CD14-positive monocyte (primary cell): ENCODE measurements at regions not wholly inside any gene's neighbourhood (a gene's known extent, or its start where the extent isn't known, plus 50 kb on each side); places are given as distances from the start of the nearest gene placed in this dataset.

Experiments
- DNase-seq, 3 donors: peaks; one replicate each; pipeline ENCODE4 v3.0.0-alpha.2; 2011 to 2022
- H2AFZ ChIP-seq: 2 replicates; pipeline ENCODE4 v1.6.0; 2012; ENCODE audit warnings: mild to moderate bottlenecking, low read depth, low read length, inconsistent platforms; ENCODE audit not compliant: insufficient read depth, poor library complexity, severe bottlenecking
- H3K27ac ChIP-seq, 2 donors: 1 replicate in 1 of 2; 2 replicates in 1 of 2; pipeline ENCODE4 v1.5.1; 2012 to 2013; ENCODE audit warnings: low read length in 2 of 2, control low read depth in 1 of 2, inconsistent platforms in 1 of 2, low read depth in 1 of 2, mild to moderate bottlenecking in 1 of 2
- H3K27me3 ChIP-seq, 2 donors: one replicate each; pipeline versions ENCODE4 v1.6.0 to v1.6.1; 2011 to 2013; ENCODE audit warnings: low read length in 2 of 2; ENCODE audit not compliant: control insufficient read depth in 2 of 2, insufficient read depth in 2 of 2
- H3K36me3 ChIP-seq, 2 donors: replicated peaks in 1 of 2; 1 replicate in 1 of 2; 2 replicates in 1 of 2; pipeline versions ENCODE4 v1.5.1 to v1.6.1; 2012 to 2013; ENCODE audit warnings: low read length in 2 of 2, control low read depth in 1 of 2, inconsistent platforms in 1 of 2, mild to moderate bottlenecking in 1 of 2; ENCODE audit not compliant: insufficient read depth in 2 of 2, control insufficient read depth in 1 of 2
- H3K4me1 ChIP-seq, 2 donors: 1 replicate in 1 of 2; 2 replicates in 1 of 2; pipeline versions ENCODE4 v1.5.1 to v1.6.1; 2012 to 2013; ENCODE audit warnings: low read length in 2 of 2, control low read depth in 1 of 2, inconsistent platforms in 1 of 2, mild to moderate bottlenecking in 1 of 2, moderate library complexity in 1 of 2; ENCODE audit not compliant: insufficient read depth in 2 of 2, control insufficient read depth in 1 of 2
- H3K4me2 ChIP-seq: replicated peaks from 2 replicates; pipeline ENCODE3; 2012; ENCODE audit warnings: low read length, moderate library complexity, mild to moderate bottlenecking; ENCODE audit not compliant: poor library complexity, severe bottlenecking; ENCODE audit errors: extremely low read depth
- H3K4me3 ChIP-seq, 3 experiments: fragments of 200-600 bp in 1 of 3; sonication (generic) in 1 of 3; replicated peaks in 1 of 3; 1 replicate in 2 of 3; 2 replicates in 1 of 3; pipeline ENCODE4 v1.5.1; 2011 to 2013; ENCODE audit warnings: low read length in 3 of 3, mild to moderate bottlenecking in 3 of 3, control low read depth in 2 of 3, low read depth in 2 of 3, inconsistent platforms in 1 of 3, moderate library complexity in 1 of 3
- H3K79me2 ChIP-seq: 2 replicates; pipeline ENCODE4 v1.6.0; 2012; ENCODE audit warnings: mild to moderate bottlenecking, control low read depth, inconsistent platforms, low read length, moderate library complexity; ENCODE audit not compliant: insufficient read depth
- H3K9ac ChIP-seq: 2 replicates; pipeline ENCODE4 v1.6.0; 2017; ENCODE audit warnings: low read length, mild to moderate bottlenecking; ENCODE audit not compliant: insufficient read depth, poor library complexity, severe bottlenecking
- H3K9me3 ChIP-seq, 2 donors: replicated peaks in 1 of 2; 1 replicate in 1 of 2; 2 replicates in 1 of 2; pipeline versions ENCODE4 v1.5.1 to v1.6.1; 2012 to 2013; ENCODE audit warnings: low read length in 2 of 2, control low read depth in 1 of 2; ENCODE audit not compliant: control insufficient read depth in 1 of 2, insufficient read depth in 1 of 2
- H4K20me1 ChIP-seq: 2 replicates; pipeline ENCODE4 v1.6.0; 2012; ENCODE audit warnings: mild to moderate bottlenecking, low read length, control low read depth, moderate library complexity; ENCODE audit not compliant: insufficient read depth
- H3K27ac Mint-ChIP-seq, 7 donors: one replicate each; pipeline ENCODE4 v1.8.0; 2020; ENCODE audit warnings: mild to moderate bottlenecking in 7 of 7, mixed read lengths in 7 of 7, moderate library complexity in 6 of 7, inconsistent platforms in 2 of 7
- H3K27me3 Mint-ChIP-seq, 3 donors: one replicate each; pipeline ENCODE4 v1.8.0; 2021 to 2022; ENCODE audit warnings: low read depth in 3 of 3, mild to moderate bottlenecking in 3 of 3, mixed read lengths in 3 of 3, moderate library complexity in 3 of 3, inconsistent platforms in 1 of 3
- H3K36me3 Mint-ChIP-seq, 2 donors: one replicate each; pipeline ENCODE4 v1.8.0; 2020; ENCODE audit warnings: mixed read lengths in 2 of 2, inconsistent platforms in 1 of 2, mild to moderate bottlenecking in 1 of 2
- H3K4me1 Mint-ChIP-seq: one replicate; pipeline ENCODE4 v1.8.0; 2020; ENCODE audit warnings: mild to moderate bottlenecking, mixed read lengths
- H3K4me3 Mint-ChIP-seq, 2 donors: one replicate each; pipeline ENCODE4 v1.8.0; 2020; ENCODE audit warnings: mild to moderate bottlenecking in 2 of 2, mixed read lengths in 2 of 2, moderate library complexity in 1 of 2
- H3K9me3 Mint-ChIP-seq, 7 donors: one replicate each; pipeline ENCODE4 v1.8.0; 2020 to 2022; ENCODE audit warnings: mixed read lengths in 7 of 7, mild to moderate bottlenecking in 6 of 7, moderate library complexity in 6 of 7, inconsistent platforms in 2 of 7
- WGBS: methylation state at CpG from one replicate; pipeline ENCODE4 v1.1.5; 2013; ENCODE audit warnings: missing lambda C conversion rate; ENCODE audit not compliant: insufficient coverage; 5-methylcytosine and 5-hydroxymethylcytosine counted together
- intact Hi-C, 2 donors: fragments of 100-400 bp; cut with micrococcal nuclease; formaldehyde crosslinking; loops; one replicate each; pipeline versions ENCODE4 v1.15.0 to v1.15.1; 2023
- TF ChIP-seq, protein P1 (sequence below): fragments of 200-600 bp; IDR thresholded peaks from one replicate; pipeline ENCODE4 v1.8.0; 2022; ENCODE audit warnings: antibody characterized with exemption, mild to moderate bottlenecking

GRCh38 chrX:150163221-150163930, 199.7 kb upstream of the MAMLD1 start:
- Histone ChIP-seq H3K36me3 (no peaks in the 10 kb centered on the region), H3K9ac (no peak overlapping the region), H3K27me3 (no peaks in the 10 kb centered on the region), H4K20me1 (no peaks in the 10 kb centered on the region), H3K27ac (no peak overlapping the region), H3K4me1 (no peaks in the 10 kb centered on the region), H3K79me2 (no peaks in the 10 kb centered on the region), H3K4me3 (no peak overlapping the region), H2AFZ (no peak overlapping the region), H3K4me2 (no peak overlapping the region), H3K9me3 (no peaks in the 10 kb centered on the region)
- peaks cover 0 to 3% (median 0%) of the 10 kb centered on the region in 3 donors for H3K27me3 Mint-ChIP-seq
- intact Hi-C loops: no loop called here
- 100% methylated on average over 2 of the region's 8 CpGs for WGBS
- no peak overlapping the region for H3K27ac Mint-ChIP-seq
- H3K9me3 Mint-ChIP-seq: peaks cover 0 to 1% (median 0%) of the 10 kb centered on the region in 7 donors
- H3K4me3 Mint-ChIP-seq: no peak overlapping the region
- TF ChIP-seq, protein P1, sequence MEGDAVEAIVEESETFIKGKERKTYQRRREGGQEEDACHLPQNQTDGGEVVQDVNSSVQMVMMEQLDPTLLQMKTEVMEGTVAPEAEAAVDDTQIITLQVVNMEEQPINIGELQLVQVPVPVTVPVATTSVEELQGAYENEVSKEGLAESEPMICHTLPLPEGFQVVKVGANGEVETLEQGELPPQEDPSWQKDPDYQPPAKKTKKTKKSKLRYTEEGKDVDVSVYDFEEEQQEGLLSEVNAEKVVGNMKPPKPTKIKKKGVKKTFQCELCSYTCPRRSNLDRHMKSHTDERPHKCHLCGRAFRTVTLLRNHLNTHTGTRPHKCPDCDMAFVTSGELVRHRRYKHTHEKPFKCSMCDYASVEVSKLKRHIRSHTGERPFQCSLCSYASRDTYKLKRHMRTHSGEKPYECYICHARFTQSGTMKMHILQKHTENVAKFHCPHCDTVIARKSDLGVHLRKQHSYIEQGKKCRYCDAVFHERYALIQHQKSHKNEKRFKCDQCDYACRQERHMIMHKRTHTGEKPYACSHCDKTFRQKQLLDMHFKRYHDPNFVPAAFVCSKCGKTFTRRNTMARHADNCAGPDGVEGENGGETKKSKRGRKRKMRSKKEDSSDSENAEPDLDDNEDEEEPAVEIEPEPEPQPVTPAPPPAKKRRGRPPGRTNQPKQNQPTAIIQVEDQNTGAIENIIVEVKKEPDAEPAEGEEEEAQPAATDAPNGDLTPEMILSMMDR: no peak
- H3K36me3 Mint-ChIP-seq: no peaks in the 10 kb centered on the region
- no peaks in the 10 kb centered on the region for H3K4me1 Mint-ChIP-seq
- no peak for DNase-seq

GRCh38 chrX:150163956-150164726, 199.0 kb upstream of the MAMLD1 start:
- Histone ChIP-seq H3K4me1 (no peaks in the 10 kb centered on the region), H3K79me2 (no peaks in the 10 kb centered on the region), H4K20me1 (no peaks in the 10 kb centered on the region), H3K4me2 (no peak overlapping the region), H3K27me3 (no peaks in the 10 kb centered on the region), H3K4me3 (no peak overlapping the region), H2AFZ (no peak overlapping the region), H3K9ac (no peak overlapping the region), H3K36me3 (no peaks in the 10 kb centered on the region), H3K27ac (no peak overlapping the region), H3K9me3 (no peaks in the 10 kb centered on the region)
- no peaks in the 10 kb centered on the region for H3K36me3 Mint-ChIP-seq
- WGBS: 58% methylated on average over 2 of the region's 4 CpGs
- no peaks in the 10 kb centered on the region for H3K4me1 Mint-ChIP-seq
- DNase-seq: no peak
- no peak overlapping the region for H3K4me3 Mint-ChIP-seq
- H3K9me3 Mint-ChIP-seq: peaks cover 0 to 1% (median 0%) of the 10 kb centered on the region in 7 donors
- TF ChIP-seq, protein P1: no peak
- H3K27me3 Mint-ChIP-seq: peaks cover 0 to 3% (median 0%) of the 10 kb centered on the region in 3 donors
- no peak overlapping the region for H3K27ac Mint-ChIP-seq
- intact Hi-C loops: no loop called here
